Fibroblast of pulmonary artery (primary cell): ENCODE measurements at regions not wholly inside any gene's neighbourhood (a gene's known extent, or its start where the extent isn't known, plus 50 kb on each side); places are given as distances from the start of the nearest gene placed in this dataset.

ENCODE experiments used
- DNase-seq: peaks from one replicate; pipeline ENCODE4 v3.0.0-alpha.2; 2010; ENCODE audit warnings: low read depth
- H3K4me3 ChIP-seq: replicated peaks from 2 replicates; pipeline ENCODE4 v1.5.1; 2011; ENCODE audit warnings: low read depth, mild to moderate bottlenecking, control low read depth, low read length, moderate library complexity
- CTCF ChIP-seq: IDR thresholded peaks from 2 replicates; pipeline ENCODE4 v1.5.1; 2011; ENCODE audit warnings: mild to moderate bottlenecking, control low read depth, low read length, inconsistent platforms; ENCODE audit errors: missing control alignments

GRCh38 chr10:11387551-11388222 lies 223.8 kb downstream of the USP6NL start:
- no peak for TF ChIP-seq CTCF
- no peak for DNase-seq
- no peak overlapping the region for H3K4me3 ChIP-seq

DNA sequence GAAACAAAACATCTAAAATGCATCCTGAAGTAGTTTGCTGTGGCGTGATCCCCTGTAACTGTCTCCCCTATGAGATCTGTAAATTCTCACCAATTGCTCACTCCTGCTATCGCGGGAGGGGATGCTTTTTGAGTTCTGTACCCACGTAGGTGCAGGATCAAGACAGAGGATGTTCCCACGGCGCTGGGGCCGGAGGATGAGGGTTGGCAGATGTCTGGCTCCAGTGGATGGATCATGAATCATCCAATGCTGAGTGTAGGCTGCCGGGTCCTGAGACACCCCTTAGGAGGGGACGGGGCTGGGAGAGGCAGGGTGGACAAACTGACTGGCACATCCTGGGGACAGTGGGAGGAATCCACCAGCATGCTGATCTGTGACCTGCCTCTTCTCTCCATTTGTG lies 224.4 kb downstream of the USP6NL start:
- H3K4me3 ChIP-seq: no peak overlapping the region
- DNase-seq: no peak
- TF ChIP-seq CTCF: no peak
